ENCODE measurements at regions not wholly inside any gene's neighbourhood (a gene's known extent, or its start where the extent isn't known, plus 50 kb on each side); places are given as distances from the start of the nearest gene placed in this dataset.

- TF ChIP-seq CTCF (IDR thresholded peaks at IDR 0.05) (no peak), POLR2AphosphoS5 (IDR thresholded peaks at IDR 0.05) (no peak)
Measured at GRCh38 chr3:72395776-72396311, 452.4 kb downstream of the SHQ1 start.

All from transverse colon (tissue), 4 donors.